Nephron progenitor cell (in vitro differentiated cells): ENCODE measurements at regions not wholly inside any gene's neighbourhood (a gene's known extent, or its start where the extent isn't known, plus 50 kb on each side); places are given as distances from the start of the nearest gene placed in this dataset.

ENCODE experiments used
- DNase-seq: peaks from one replicate; pipeline ENCODE4 v3.0.0; 2021
- H3K27ac Mint-ChIP-seq: 2 replicates; pipeline ENCODE4 v1.8.0; 2021; ENCODE audit warnings: mild to moderate bottlenecking, moderate library complexity, mixed read lengths
- H3K27me3 Mint-ChIP-seq: 2 replicates; pipeline ENCODE4 v1.8.0; 2021; ENCODE audit warnings: mild to moderate bottlenecking, low read depth, mixed read lengths; ENCODE audit not compliant: poor library complexity
- H3K36me3 Mint-ChIP-seq: 2 replicates; pipeline ENCODE4 v1.8.0; 2021; ENCODE audit warnings: low read depth, mixed read lengths
- H3K4me1 Mint-ChIP-seq: 2 replicates; pipeline ENCODE4 v1.8.0; 2021; ENCODE audit warnings: mixed read lengths
- H3K4me3 Mint-ChIP-seq: 2 replicates; pipeline ENCODE4 v1.8.0; 2021; ENCODE audit warnings: mild to moderate bottlenecking, moderate library complexity, mixed read lengths
- H3K9me3 Mint-ChIP-seq: 2 replicates; pipeline ENCODE4 v1.8.0; 2021; ENCODE audit warnings: mild to moderate bottlenecking, moderate library complexity, mixed read lengths
- CTCF ChIP-seq: fragments of 200-600 bp; sonication (generic); IDR thresholded peaks from 2 replicates; pipeline ENCODE4 v1.5.0; 2021; ENCODE audit warnings: antibody characterized with exemption

GRCh38 chr7:91543646-91544045 lies 279.4 kb downstream of the FZD1 start:
- TF ChIP-seq CTCF = no peak
- H3K27ac Mint-ChIP-seq = no peak overlapping the region

GRCh38 chr7:91549878-91550277 lies 285.6 kb downstream of the FZD1 start:
- Mint-ChIP-seq H3K4me3 (no peak overlapping the region), H3K9me3 (no peaks in the 10 kb centered on the region), H3K27me3 (peaks cover 3% of the 10 kb centered on the region), H3K27ac (no peak overlapping the region), H3K4me1 (peaks cover 32% of the 10 kb centered on the region), H3K36me3 (no peaks in the 10 kb centered on the region)
- no peak for TF ChIP-seq CTCF
- DNase-seq = no peak

More at GRCh38 chr7:91543646-91544045, 279.4 kb downstream of the FZD1 start:
- Mint-ChIP-seq H3K27me3 (peaks cover 6% of the 10 kb centered on the region), H3K9me3 (no peaks in the 10 kb centered on the region), H3K36me3 (no peaks in the 10 kb centered on the region), H3K4me3 (no peak overlapping the region), H3K4me1 (no peaks in the 10 kb centered on the region)
- DNase-seq = no peak

GRCh38 chr7:91550931-91551330 lies 286.7 kb downstream of the FZD1 start:
- Mint-ChIP-seq H3K4me3 (no peak overlapping the region), H3K4me1 (peaks cover 39% of the 10 kb centered on the region), H3K27ac (no peak overlapping the region), H3K9me3 (no peaks in the 10 kb centered on the region), H3K27me3 (peaks cover 3% of the 10 kb centered on the region), H3K36me3 (no peaks in the 10 kb centered on the region)
- no peak for TF ChIP-seq CTCF
- no peak for DNase-seq

GRCh38 chr7:91551377-91552175 lies 287.3 kb downstream of the FZD1 start:
- no peak for DNase-seq
- Mint-ChIP-seq H3K27me3 (peaks cover 3% of the 10 kb centered on the region), H3K36me3 (no peaks in the 10 kb centered on the region), H3K4me1 (peaks cover 39% of the 10 kb centered on the region), H3K27ac (no peak overlapping the region), H3K9me3 (no peaks in the 10 kb centered on the region), H3K4me3 (no peak overlapping the region)
- TF ChIP-seq CTCF = no peak

- Mint-ChIP-seq H3K9me3 (no peaks in the 10 kb centered on the region), H3K4me1 (peaks cover 39% of the 10 kb centered on the region), H3K27ac (peak overlapping the region; percentile 91), H3K4me3 (no peak overlapping the region), H3K36me3 (no peaks in the 10 kb centered on the region), H3K27me3 (no peaks in the 10 kb centered on the region)
- DNase-seq = no peak
- TF ChIP-seq CTCF = no peak
These were observed 289.2 kb downstream of the FZD1 start for GRCh38 chr7:91553410-91553895.

- DNase-seq = no peak
- Mint-ChIP-seq H3K4me1 (peaks cover 36% of the 10 kb centered on the region), H3K9me3 (no peaks in the 10 kb centered on the region), H3K36me3 (no peaks in the 10 kb centered on the region), H3K27ac (no peak overlapping the region), H3K4me3 (no peak overlapping the region), H3K27me3 (peaks cover 6% of the 10 kb centered on the region)
- TF ChIP-seq CTCF = no peak
These were observed 290.6 kb downstream of the FZD1 start for GRCh38 chr7:91554883-91555282.
